GM12878 (cell line): ENCODE measurements at regions not wholly inside any gene's neighbourhood (a gene's known extent, or its start where the extent isn't known, plus 50 kb on each side); places are given as distances from the start of the nearest gene placed in this dataset.

Experiments used
- ATF7 ChIP-seq: fragments of 450-650 bp; IDR thresholded peaks from 2 replicates; pipeline ENCODE4 v1.6.1; 2016; ENCODE audit warnings: low read depth, mild to moderate bottlenecking
- CBX3 ChIP-seq: fragments of 200-600 bp; sonication (generic); IDR thresholded peaks from 2 replicates; pipeline ENCODE4 v1.6.1; 2016; ENCODE audit warnings: low read depth, borderline replicate concordance
- CBX5 ChIP-seq: sonication (generic); IDR thresholded peaks from 2 replicates; pipeline ENCODE4 v1.6.1; 2016; ENCODE audit warnings: low read depth, moderate library complexity, mild to moderate bottlenecking, inconsistent platforms
- CHD2 ChIP-seq: IDR thresholded peaks from 2 replicates; pipeline ENCODE4 v1.6.1; 2011; ENCODE audit warnings: low read depth, low read length, improper control_type of control experiment, borderline replicate concordance
- CHD4 ChIP-seq: fragments of 200-600 bp; sonication (generic); IDR thresholded peaks from 2 replicates; pipeline ENCODE4 v1.6.1; 2016; ENCODE audit warnings: mild to moderate bottlenecking
- CREB1 ChIP-seq: IDR thresholded peaks from 2 replicates; pipeline ENCODE4 v1.6.1; 2012; ENCODE audit warnings: low read depth, mild to moderate bottlenecking, inconsistent platforms
- EZH2 ChIP-seq: IDR thresholded peaks from 2 replicates; pipeline ENCODE4 v1.6.1; 2012; ENCODE audit warnings: low read depth, mild to moderate bottlenecking, control low read depth, inconsistent platforms, low read length, borderline replicate concordance; ENCODE audit not compliant: control insufficient read depth
- IRF4 ChIP-seq: IDR thresholded peaks from 2 replicates; pipeline ENCODE4 v1.6.1; 2011; ENCODE audit warnings: low read depth, low read length
- KLF5 ChIP-seq: fragments of 450-650 bp; IDR thresholded peaks from 2 replicates; pipeline ENCODE4 v1.6.1; 2014; ENCODE audit warnings: mild to moderate bottlenecking; ENCODE audit not compliant: partially characterized antibody
- MLLT1 ChIP-seq: fragments of 450-650 bp; IDR thresholded peaks from 2 replicates; pipeline ENCODE4 v1.6.1; 2016; ENCODE audit warnings: mild to moderate bottlenecking
- MTA3 ChIP-seq: IDR thresholded peaks from 2 replicates; pipeline ENCODE4 v1.6.1; 2012; ENCODE audit warnings: low read length, inconsistent platforms, borderline replicate concordance
- NBN ChIP-seq: fragments of 450-650 bp; IDR thresholded peaks from 2 replicates; pipeline ENCODE4 v1.6.1; 2016
- NFXL1 ChIP-seq: fragments of 450-650 bp; IDR thresholded peaks from 2 replicates; pipeline ENCODE4 v1.6.1; 2017; ENCODE audit warnings: antibody characterized with exemption, mild to moderate bottlenecking, borderline replicate concordance
- PAX5 ChIP-seq: IDR thresholded peaks from 2 replicates; pipeline ENCODE4 v1.6.1; 2011; ENCODE audit warnings: low read depth, low read length, borderline replicate concordance
- SIN3A ChIP-seq: IDR thresholded peaks from 2 replicates; pipeline ENCODE4 v1.6.1; 2012; ENCODE audit warnings: low read depth, low read length, improper control_type of control experiment
- SIX5 ChIP-seq: IDR thresholded peaks from 2 replicates; pipeline ENCODE4 v1.6.1; 2011; ENCODE audit warnings: mild to moderate bottlenecking, low read depth, low read length, moderate library complexity; ENCODE audit not compliant: severe bottlenecking
- SPI1 ChIP-seq: IDR thresholded peaks from 2 replicates; pipeline ENCODE4 v1.6.1; 2011; ENCODE audit warnings: low read depth, mild to moderate bottlenecking, low read length, moderate library complexity, borderline replicate concordance; ENCODE audit not compliant: insufficient read depth
- USF1 ChIP-seq: IDR thresholded peaks from 2 replicates; pipeline ENCODE4 v1.6.1; 2011; ENCODE audit warnings: borderline replicate concordance, low read depth, mild to moderate bottlenecking, moderate library complexity, mixed read lengths, low read length; ENCODE audit not compliant: insufficient read depth; ENCODE audit errors: extremely low read length
- YY1 ChIP-seq: IDR thresholded peaks from 2 replicates; pipeline ENCODE4 v1.6.1; 2011; ENCODE audit warnings: low read depth, mild to moderate bottlenecking, low read length
- ZNF207 ChIP-seq: fragments of 450-650 bp; IDR thresholded peaks from 2 replicates; pipeline ENCODE4 v1.6.1; 2014; ENCODE audit warnings: antibody characterized with exemption, mild to moderate bottlenecking, borderline replicate concordance
- TF ChIP-seq, protein P1 (sequence below): fragments of 450-650 bp; formaldehyde crosslinking; IDR thresholded peaks from 2 replicates; pipeline ENCODE4 v1.5.0; 2022; ENCODE audit warnings: mild to moderate bottlenecking, missing genetic modification characterization
- TF ChIP-seq, protein P2 (sequence below): IDR thresholded peaks from 2 replicates; pipeline ENCODE4 v1.6.1; 2011; ENCODE audit warnings: mild to moderate bottlenecking, low read depth, low read length, moderate library complexity; ENCODE audit not compliant: insufficient replicate concordance

DNA sequence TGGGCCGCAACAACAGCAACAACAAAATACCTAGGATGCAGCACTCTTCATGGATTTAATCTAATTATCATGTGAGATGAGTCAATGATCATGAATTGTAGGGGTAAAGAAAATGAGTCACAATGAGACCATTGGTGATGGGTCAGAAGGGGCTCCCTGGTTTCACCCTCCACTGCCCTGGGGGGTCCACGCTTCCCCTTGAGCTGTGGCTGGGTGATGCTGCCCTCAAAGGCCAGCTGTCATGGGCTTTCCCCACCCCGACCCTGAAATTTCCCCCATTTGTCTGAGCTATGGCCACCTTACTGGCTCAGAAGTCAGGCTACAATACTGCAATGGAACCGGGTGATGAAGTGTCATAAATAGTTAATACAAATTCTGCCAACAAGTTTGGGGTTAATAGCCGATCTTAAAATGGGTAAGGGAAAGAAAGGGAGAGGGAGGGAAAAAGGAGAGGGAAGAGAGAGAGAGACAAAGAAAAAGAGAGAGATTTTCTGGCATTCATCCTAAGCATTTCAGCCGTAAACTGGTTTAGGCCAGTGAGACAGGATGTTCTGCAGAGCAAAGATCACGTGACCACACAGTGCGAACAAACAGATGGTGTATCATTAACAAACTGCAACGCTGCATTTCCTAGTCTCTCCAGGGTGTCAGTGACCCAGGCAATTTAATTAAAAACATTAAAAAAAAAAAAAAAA, 143.4 kb upstream of the ERRFI1 start (continued):
- TF ChIP-seq MLLT1 (peak; percentile 52; the same call in 1 of the 2 replicates), CBX5 (no peak), ZNF207 (no peak), PAX5 (peak; percentile 79; the same call in 1 of the 2 replicates), YY1 (peak; percentile 51), NFXL1 (no peak), SIX5 (no peak), ATF7 (peak; percentile 69), CREB1 (peak; percentile 48; the same call in 1 of the 2 replicates), CHD4 (no peak), CBX3 (no peak), SPI1 (no peak), KLF5 (no peak), CHD2 (peak; percentile 33; the same call in 1 of the 2 replicates), EZH2 (no peak), USF1 (peak; percentile 82), MTA3 (no peak), SIN3A (no peak), NBN (peak; percentile 86), IRF4 (peak; percentile 26; the same call in 1 of the 2 replicates)
- TF ChIP-seq, protein P1, sequence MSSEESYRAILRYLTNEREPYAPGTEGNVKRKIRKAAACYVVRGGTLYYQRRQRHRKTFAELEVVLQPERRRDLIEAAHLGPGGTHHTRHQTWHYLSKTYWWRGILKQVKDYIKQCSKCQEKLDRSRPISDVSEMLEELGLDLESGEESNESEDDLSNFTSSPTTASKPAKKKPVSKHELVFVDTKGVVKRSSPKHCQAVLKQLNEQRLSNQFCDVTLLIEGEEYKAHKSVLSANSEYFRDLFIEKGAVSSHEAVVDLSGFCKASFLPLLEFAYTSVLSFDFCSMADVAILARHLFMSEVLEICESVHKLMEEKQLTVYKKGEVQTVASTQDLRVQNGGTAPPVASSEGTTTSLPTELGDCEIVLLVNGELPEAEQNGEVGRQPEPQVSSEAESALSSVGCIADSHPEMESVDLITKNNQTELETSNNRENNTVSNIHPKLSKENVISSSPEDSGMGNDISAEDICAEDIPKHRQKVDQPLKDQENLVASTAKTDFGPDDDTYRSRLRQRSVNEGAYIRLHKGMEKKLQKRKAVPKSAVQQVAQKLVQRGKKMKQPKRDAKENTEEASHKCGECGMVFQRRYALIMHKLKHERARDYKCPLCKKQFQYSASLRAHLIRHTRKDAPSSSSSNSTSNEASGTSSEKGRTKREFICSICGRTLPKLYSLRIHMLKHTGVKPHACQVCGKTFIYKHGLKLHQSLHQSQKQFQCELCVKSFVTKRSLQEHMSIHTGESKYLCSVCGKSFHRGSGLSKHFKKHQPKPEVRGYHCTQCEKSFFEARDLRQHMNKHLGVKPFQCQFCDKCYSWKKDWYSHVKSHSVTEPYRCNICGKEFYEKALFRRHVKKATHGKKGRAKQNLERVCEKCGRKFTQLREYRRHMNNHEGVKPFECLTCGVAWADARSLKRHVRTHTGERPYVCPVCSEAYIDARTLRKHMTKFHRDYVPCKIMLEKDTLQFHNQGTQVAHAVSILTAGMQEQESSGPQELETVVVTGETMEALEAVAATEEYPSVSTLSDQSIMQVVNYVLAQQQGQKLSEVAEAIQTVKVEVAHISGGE (CRISPR knock-in tag), result peak; percentile 60
- TF ChIP-seq, protein P2, sequence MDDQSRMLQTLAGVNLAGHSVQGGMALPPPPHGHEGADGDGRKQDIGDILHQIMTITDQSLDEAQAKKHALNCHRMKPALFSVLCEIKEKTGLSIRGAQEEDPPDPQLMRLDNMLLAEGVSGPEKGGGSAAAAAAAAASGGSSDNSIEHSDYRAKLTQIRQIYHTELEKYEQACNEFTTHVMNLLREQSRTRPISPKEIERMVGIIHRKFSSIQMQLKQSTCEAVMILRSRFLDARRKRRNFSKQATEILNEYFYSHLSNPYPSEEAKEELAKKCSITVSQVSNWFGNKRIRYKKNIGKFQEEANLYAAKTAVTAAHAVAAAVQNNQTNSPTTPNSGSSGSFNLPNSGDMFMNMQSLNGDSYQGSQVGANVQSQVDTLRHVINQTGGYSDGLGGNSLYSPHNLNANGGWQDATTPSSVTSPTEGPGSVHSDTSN, result no peak
